Psoas muscle (tissue), 7 donors: ENCODE measurements at regions not wholly inside any gene's neighbourhood (a gene's known extent, or its start where the extent isn't known, plus 50 kb on each side); places are given as distances from the start of the nearest gene placed in this dataset.

ENCODE experiments used
- ATAC-seq, 4 donors: fragments of 200-7000 bp; cut with Tn5 transposase; one replicate each; pipeline ENCODE4 v1.9.1; 2020; ENCODE audit warnings: moderate library complexity in 3 of 4, mild to moderate bottlenecking in 2 of 4
- DNase-seq, 2 donors: peaks; one replicate each; pipeline ENCODE4 v3.0.0-alpha.2; 2020
- H3K27ac ChIP-seq: fragments of 200-600 bp; one replicate; pipeline ENCODE4 v1.8.0; 2022
- H3K27me3 ChIP-seq, 3 donors: fragments of 200-600 bp in 1 of 3; one replicate each; pipeline versions ENCODE4 v1.6.1 to v1.8.0; 2013 to 2022; ENCODE audit warnings: low read length in 2 of 3, mild to moderate bottlenecking in 2 of 3, moderate library complexity in 1 of 3; ENCODE audit not compliant: insufficient read depth in 3 of 3
- H3K36me3 ChIP-seq, 2 donors: fragments of 200-600 bp in 1 of 2; one replicate each; pipeline versions ENCODE4 v1.6.1 to v1.8.0; 2013 to 2022; ENCODE audit warnings: low read depth in 1 of 2, mild to moderate bottlenecking in 1 of 2, moderate library complexity in 1 of 2; ENCODE audit not compliant: insufficient read depth in 1 of 2
- H3K4me1 ChIP-seq: fragments of 200-600 bp; one replicate; pipeline ENCODE4 v1.8.0; 2022
- H3K4me3 ChIP-seq: fragments of 200-600 bp; one replicate; pipeline ENCODE4 v1.8.0; 2022; ENCODE audit warnings: mild to moderate bottlenecking
- H3K9me3 ChIP-seq: fragments of 200-600 bp; one replicate; pipeline ENCODE4 v1.8.0; 2022
- CTCF ChIP-seq: fragments of 200-600 bp; IDR thresholded peaks from one replicate; pipeline ENCODE4 v1.8.0; 2022; ENCODE audit warnings: antibody characterized with exemption
- WGBS, 3 donors: extraction: QIAGEN DNeasy Blood & Tissue Kit; methylation state at CpG; one replicate each; pipeline versions ENCODE4 v1.1.6 to v1.1.7; 2013; 5-methylcytosine and 5-hydroxymethylcytosine counted together
- intact Hi-C, 2 donors: fragments of 100-400 bp; cut with DNase I; formaldehyde crosslinking; loops; one replicate each; pipeline versions ENCODE4 v1.11.0 to v1.14.2; 2022
- donor health status: healthy with polysubstance abuse.
- donor health status: DM: no; HTN: no; CAD: no; lungs with moderate emphysema.
- donor health status: Bipolar disorder and iron deficiency.
- donor health status: healthy.
- donor health status: DM: yes; HTN: yes; CAD: no.
- donor health status: DM: no; HTN: no; CAD: no.
- donor health status: DM: yes; HTN: yes; CAD: no.

GRCh38 chr18:64720781-64721464 is 572.0 kb upstream of the LINC00305 start:
- ATAC-seq = no peak
- Histone ChIP-seq H3K9me3 (no peaks in the 10 kb centered on the region), H3K4me3 (no peak overlapping the region), H3K4me1 (no peaks in the 10 kb centered on the region), H3K27ac (no peak overlapping the region), H3K27me3 (no peaks in the 10 kb centered on the region), H3K36me3 (no peaks in the 10 kb centered on the region)
- no peak for TF ChIP-seq CTCF
- intact Hi-C loops = no loop called here
- 57 to 67% (median 61%) methylated on average over 19 of the region's 19 CpGs for WGBS, 3 donors
- DNase-seq = no peak

GRCh38 chr18:64718808-64719207 is 569.9 kb upstream of the LINC00305 start:
- H3K36me3 ChIP-seq = no peaks in the 10 kb centered on the region
- 29 to 57% (median 51%) methylated on average over 3 to 6 of the region's 6 CpGs for WGBS, 3 donors
- no peak for TF ChIP-seq CTCF
- ATAC-seq = no peak
- no peak for DNase-seq
- no peaks in the 10 kb centered on the region for H3K27me3 ChIP-seq
- H3K4me1 ChIP-seq = no peaks in the 10 kb centered on the region
- no peak overlapping the region for H3K27ac ChIP-seq
- H3K9me3 ChIP-seq = no peaks in the 10 kb centered on the region
- intact Hi-C loops = no loop called here
- H3K4me3 ChIP-seq = no peak overlapping the region

GRCh38 chr18:64717026-64717425 is 568.1 kb upstream of the LINC00305 start:
- no peaks in the 10 kb centered on the region for H3K27me3 ChIP-seq
- ATAC-seq = no peak
- H3K27ac ChIP-seq = no peak overlapping the region
- DNase-seq = no peak
- 46 to 74% (median 68%) methylated on average over 2 of the region's 2 CpGs for WGBS, 3 donors
- H3K4me1 ChIP-seq = no peaks in the 10 kb centered on the region
- H3K9me3 ChIP-seq = no peaks in the 10 kb centered on the region
- TF ChIP-seq CTCF = no peak
- H3K36me3 ChIP-seq = no peaks in the 10 kb centered on the region
- intact Hi-C loops = no loop called here
- no peak overlapping the region for H3K4me3 ChIP-seq

GRCh38 chr18:64714086-64714485 is 565.2 kb upstream of the LINC00305 start:
- H3K27me3 ChIP-seq = no peaks in the 10 kb centered on the region
- DNase-seq = no peak
- no peaks in the 10 kb centered on the region for H3K36me3 ChIP-seq
- H3K4me3 ChIP-seq = no peak overlapping the region
- H3K9me3 ChIP-seq = no peaks in the 10 kb centered on the region
- intact Hi-C loops = no loop called here
- H3K4me1 ChIP-seq = no peaks in the 10 kb centered on the region
- no peak for ATAC-seq
- no peak for TF ChIP-seq CTCF
- H3K27ac ChIP-seq = no peak overlapping the region

GRCh38 chr18:64713284-64713683 is 564.4 kb upstream of the LINC00305 start:
- H3K4me3 ChIP-seq = no peak overlapping the region
- ATAC-seq (no peak), DNase-seq (no peak)
- no peaks in the 10 kb centered on the region for H3K9me3 ChIP-seq
- H3K36me3 ChIP-seq = no peaks in the 10 kb centered on the region
- 80 to 91% (median 80%) methylated on average over 2 of the region's 2 CpGs for WGBS, 3 donors
- no peaks in the 10 kb centered on the region for H3K27me3 ChIP-seq
- H3K4me1 ChIP-seq = no peaks in the 10 kb centered on the region
- TF ChIP-seq CTCF = no peak
- no peak overlapping the region for H3K27ac ChIP-seq
- intact Hi-C loops = no loop called here
